ENCODE measurements at regions not wholly inside any gene's neighbourhood (a gene's known extent, or its start where the extent isn't known, plus 50 kb on each side); places are given as distances from the start of the nearest gene placed in this dataset.
"Not testable (repeated sequence)": the region's sequence is repeated elsewhere in the genome, so short reads cannot be mapped to it uniquely, and the experiment has no call there.

DNA sequence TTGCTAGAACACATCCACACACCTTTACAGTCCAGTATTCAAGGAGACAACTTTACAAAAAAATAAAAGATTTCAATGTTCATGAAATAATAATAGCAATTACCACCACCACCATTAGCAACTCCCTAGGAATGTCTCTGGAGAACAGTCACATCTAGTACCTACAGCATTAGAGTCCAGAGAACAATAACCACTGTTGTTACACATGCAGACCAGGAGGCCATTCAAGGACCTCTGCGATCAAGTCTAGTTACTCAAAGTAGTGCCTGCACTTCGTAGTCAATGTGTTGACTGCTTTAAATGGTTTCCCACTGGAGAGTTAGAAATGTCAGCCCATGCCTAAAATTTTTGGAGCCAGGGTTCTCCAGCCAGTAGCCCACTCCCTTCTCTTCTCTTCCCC lies 244.4 kb downstream of the DEPDC1B start:
- TF ChIP-seq, protein P1, sequence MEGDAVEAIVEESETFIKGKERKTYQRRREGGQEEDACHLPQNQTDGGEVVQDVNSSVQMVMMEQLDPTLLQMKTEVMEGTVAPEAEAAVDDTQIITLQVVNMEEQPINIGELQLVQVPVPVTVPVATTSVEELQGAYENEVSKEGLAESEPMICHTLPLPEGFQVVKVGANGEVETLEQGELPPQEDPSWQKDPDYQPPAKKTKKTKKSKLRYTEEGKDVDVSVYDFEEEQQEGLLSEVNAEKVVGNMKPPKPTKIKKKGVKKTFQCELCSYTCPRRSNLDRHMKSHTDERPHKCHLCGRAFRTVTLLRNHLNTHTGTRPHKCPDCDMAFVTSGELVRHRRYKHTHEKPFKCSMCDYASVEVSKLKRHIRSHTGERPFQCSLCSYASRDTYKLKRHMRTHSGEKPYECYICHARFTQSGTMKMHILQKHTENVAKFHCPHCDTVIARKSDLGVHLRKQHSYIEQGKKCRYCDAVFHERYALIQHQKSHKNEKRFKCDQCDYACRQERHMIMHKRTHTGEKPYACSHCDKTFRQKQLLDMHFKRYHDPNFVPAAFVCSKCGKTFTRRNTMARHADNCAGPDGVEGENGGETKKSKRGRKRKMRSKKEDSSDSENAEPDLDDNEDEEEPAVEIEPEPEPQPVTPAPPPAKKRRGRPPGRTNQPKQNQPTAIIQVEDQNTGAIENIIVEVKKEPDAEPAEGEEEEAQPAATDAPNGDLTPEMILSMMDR (IDR thresholded peaks at IDR 0.05): no peak
- no peak for TF ChIP-seq ZFX (IDR thresholded peaks at IDR 0.05; ENCODE audit: borderline replicate concordance)
- H3K27ac ChIP-seq: no peak overlapping the region

DNA sequence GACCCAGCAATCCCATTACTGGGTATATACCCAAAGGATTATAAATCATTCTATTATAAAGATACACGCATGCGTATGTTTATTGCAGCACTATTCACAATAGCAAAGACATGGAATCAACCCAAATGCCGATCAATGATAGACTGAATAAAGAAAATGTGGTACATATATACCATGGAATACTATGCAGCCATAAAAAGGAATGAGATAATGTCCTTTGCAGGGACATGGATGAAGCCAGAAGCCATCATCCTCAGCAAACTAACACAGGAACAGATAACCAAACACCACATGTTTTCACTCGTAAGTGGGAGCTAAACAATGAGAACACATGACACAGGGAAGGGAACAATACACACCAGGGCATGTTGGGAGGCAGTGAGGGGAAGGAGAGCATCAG lies 245.7 kb downstream of the DEPDC1B start:
- H3K27ac ChIP-seq: not testable (repeated sequence)

DNA sequence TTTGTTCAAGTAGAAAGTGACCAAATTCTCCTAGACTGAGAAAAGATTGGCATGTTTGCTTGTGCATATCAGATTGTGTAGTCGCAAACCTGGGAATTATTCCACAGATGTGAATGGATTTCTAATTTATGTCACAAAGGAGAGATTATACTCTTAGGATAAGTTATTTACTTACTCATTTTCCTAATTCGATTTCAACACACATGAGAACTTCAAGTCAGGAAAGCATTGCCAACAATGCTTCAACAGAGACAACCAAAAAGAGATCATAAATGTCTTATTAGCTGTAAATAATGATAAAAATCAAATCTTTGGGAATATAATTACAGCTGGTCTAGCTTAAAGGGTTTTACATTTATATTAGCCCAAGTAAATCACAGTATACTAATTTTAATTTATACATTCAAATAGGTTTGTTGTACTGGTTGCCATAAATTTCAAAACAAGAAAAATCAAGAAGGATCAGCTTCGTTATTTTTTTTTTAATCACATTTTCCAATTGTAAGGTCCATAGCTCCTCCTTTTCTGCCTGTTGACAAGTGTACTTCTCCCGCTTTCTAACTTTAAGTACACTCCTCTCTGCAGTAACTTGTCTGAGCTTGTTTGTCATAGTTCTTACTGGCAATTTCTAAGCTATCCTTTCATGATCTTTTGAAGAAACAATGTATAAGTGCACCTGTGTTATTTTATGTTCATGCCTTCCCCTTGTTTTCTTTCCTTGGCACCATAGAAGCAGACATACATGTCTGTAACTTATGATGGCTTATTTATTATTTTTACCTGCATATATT lies 246.6 kb downstream of the DEPDC1B start:
- TF ChIP-seq, protein P1 (IDR thresholded peaks at IDR 0.05): no peak
- TF ChIP-seq ZFX (IDR thresholded peaks at IDR 0.05; ENCODE audit: borderline replicate concordance): no peak
- no peak overlapping the region for H3K27ac ChIP-seq

DNA sequence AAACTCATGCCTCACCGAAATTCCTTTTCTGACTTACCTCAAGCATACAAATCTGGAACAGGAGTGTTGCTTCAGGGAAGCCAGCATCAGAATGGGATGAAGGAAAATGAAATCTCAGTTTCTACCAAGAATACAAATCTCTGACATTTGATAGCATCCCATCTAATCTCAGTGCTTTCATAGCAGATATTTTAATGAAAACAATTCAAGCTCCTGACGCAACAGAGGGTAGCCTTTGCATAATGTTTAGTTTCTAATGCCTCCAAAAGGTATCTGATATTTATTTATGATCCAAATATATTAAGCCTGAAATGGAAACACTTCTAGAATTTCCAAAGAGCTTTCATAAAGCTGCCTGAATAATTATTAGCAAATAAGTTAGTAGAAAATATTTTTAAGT lies 251.4 kb downstream of the DEPDC1B start:
- peak overlapping the region; percentile 72 for H3K27ac ChIP-seq

DNA sequence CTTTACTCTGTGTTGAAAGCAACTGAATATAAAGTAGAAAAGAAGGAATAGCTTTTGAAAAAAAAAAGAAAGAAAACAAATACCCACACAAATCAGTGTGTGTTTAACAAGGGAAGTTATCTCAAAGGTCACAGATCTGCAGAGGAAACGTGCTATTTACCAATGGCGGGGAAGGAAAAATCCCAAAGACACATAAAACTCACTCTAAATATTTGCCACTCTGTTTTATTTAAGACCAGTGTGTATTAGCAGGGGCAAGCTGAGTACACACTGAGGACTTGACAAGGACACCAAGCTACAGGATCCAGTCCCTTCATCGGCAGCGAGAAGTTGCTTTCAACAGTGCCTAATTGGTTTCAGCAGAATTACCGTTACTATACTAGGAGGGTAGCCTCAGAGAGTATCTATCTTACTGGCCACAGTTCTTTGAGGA lies 252.5 kb downstream of the DEPDC1B start:
- TF ChIP-seq ZFX (IDR thresholded peaks at IDR 0.05; ENCODE audit: borderline replicate concordance): no peak
- TF ChIP-seq, protein P1 (IDR thresholded peaks at IDR 0.05): no peak
- H3K27ac ChIP-seq: peak overlapping the region; percentile 72

More for the DNA sequence above, 251.4 kb downstream of the DEPDC1B start:
- no peak for TF ChIP-seq ZFX (IDR thresholded peaks at IDR 0.05; ENCODE audit: borderline replicate concordance)
- TF ChIP-seq, protein P1 (IDR thresholded peaks at IDR 0.05): no peak

DNA sequence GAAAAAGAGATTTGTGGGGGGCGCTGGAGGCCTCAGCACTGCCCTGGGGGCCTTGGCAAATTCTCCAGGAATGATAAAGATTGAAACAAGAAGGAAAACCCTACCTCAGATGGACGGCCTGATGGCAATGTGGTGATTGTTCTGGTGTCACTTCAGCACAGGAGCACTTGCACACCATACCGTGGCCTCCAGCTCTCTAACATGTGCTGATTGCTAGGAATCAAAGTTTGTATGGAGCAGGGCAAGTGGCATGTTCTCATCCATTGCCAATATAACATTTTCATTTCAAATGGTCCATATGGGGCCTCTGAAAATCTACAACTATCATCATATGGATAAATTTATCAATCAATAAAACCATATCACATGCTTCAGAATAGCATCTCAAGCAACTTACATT lies 253.0 kb downstream of the DEPDC1B start:
- H3K27ac ChIP-seq: peak overlapping the region; percentile 72
- TF ChIP-seq, protein P1 (IDR thresholded peaks at IDR 0.05): no peak
- no peak for TF ChIP-seq ZFX (IDR thresholded peaks at IDR 0.05; ENCODE audit: borderline replicate concordance)

DNA sequence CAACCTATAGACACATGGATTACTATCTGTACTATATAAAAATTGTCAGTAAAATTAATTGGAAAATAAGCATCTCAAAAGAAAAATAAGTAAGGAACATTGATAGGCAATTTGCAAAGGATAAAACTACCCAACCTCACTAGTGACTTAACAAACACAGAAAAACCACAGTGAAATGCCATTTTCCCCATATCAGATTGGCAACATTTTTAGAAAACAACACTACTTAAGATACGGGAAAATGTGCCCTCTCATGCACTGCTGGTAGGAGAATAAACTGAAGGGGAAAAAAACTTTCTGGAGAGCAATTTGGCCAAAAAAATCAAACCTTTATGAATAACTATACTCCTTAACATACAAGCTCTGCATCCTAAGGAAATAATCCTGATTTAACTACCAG lies 254.0 kb downstream of the DEPDC1B start:
- TF ChIP-seq, protein P1 (IDR thresholded peaks at IDR 0.05): no peak
- TF ChIP-seq ZFX (IDR thresholded peaks at IDR 0.05; ENCODE audit: borderline replicate concordance): no peak
- peak overlapping the region; percentile 72 for H3K27ac ChIP-seq
